RCC 7860 (cell line): ENCODE measurements at regions not wholly inside any gene's neighbourhood (a gene's known extent, or its start where the extent isn't known, plus 50 kb on each side); places are given as distances from the start of the nearest gene placed in this dataset.

Source experiments
- DNase-seq: peaks from one replicate; pipeline ENCODE4 v3.0.0-alpha.2; 2015; ENCODE audit warnings: low spot score
- FAIRE-seq: peaks from 2 replicates; lab custom pipeline; 2012; peaks lifted over from hg19 to GRCh38; lab: Jason Lieb, UNC

GRCh38 chr4:178339769-178340168, 897.5 kb upstream of the AGA start:
- DNase-seq (no peak), FAIRE-seq (no peak)

- FAIRE-seq (no peak), DNase-seq (no peak)
These were observed 898.2 kb upstream of the AGA start for GRCh38 chr4:178340468-178340867.

GRCh38 chr4:178344096-178344495, 901.9 kb upstream of the AGA start:
- FAIRE-seq, result no peak
- no peak for DNase-seq

- DNase-seq (no peak), FAIRE-seq (no peak)
These were observed 904.9 kb upstream of the AGA start for GRCh38 chr4:178347111-178347510.

GRCh38 chr4:178349601-178350000, 907.4 kb upstream of the AGA start:
- no peak for FAIRE-seq

GRCh38 chr4:178351185-178351584, 908.9 kb upstream of the AGA start:
- DNase-seq, result no peak
- no peak for FAIRE-seq

More at GRCh38 chr4:178349601-178350000, 907.4 kb upstream of the AGA start:
- no peak for DNase-seq

- FAIRE-seq, result no peak
- no peak for DNase-seq
These were observed 914.5 kb upstream of the AGA start for GRCh38 chr4:178356725-178357124.

- DNase-seq, result no peak
These were observed 943.2 kb upstream of the AGA start for GRCh38 chr4:178385481-178385880.

GRCh38 chr4:178387756-178388155, 945.5 kb upstream of the AGA start:
- no peak for FAIRE-seq
- no peak for DNase-seq

More at GRCh38 chr4:178385481-178385880, 943.2 kb upstream of the AGA start:
- FAIRE-seq, result no peak

GRCh38 chr4:178395798-178396197, 953.6 kb upstream of the AGA start:
- no peak for DNase-seq
- no peak for FAIRE-seq

GRCh38 chr4:178412455-178412854, 970.2 kb upstream of the AGA start:
- FAIRE-seq (no peak), DNase-seq (no peak)

GRCh38 chr4:178414042-178414441, 971.8 kb upstream of the AGA start:
- no peak for FAIRE-seq
- DNase-seq, result no peak

- FAIRE-seq (no peak), DNase-seq (no peak)
These were observed 972.7 kb upstream of the AGA start for GRCh38 chr4:178414881-178415446.

GRCh38 chr4:178415925-178416324, 973.7 kb upstream of the AGA start:
- no peak for DNase-seq
- no peak for FAIRE-seq

GRCh38 chr4:178423366-178423765, 981.1 kb upstream of the AGA start:
- no peak for FAIRE-seq
- DNase-seq, result no peak

- DNase-seq (no peak), FAIRE-seq (no peak)
These were observed 984.6 kb upstream of the AGA start for GRCh38 chr4:178426871-178427270.

GRCh38 chr4:178427663-178428062, 985.4 kb upstream of the AGA start:
- FAIRE-seq, result no peak
- DNase-seq, result no peak

GRCh38 chr4:178448372-178449035, 1006.3 kb upstream of the AGA start:
- DNase-seq, result no peak
- no peak for FAIRE-seq

GRCh38 chr4:178450614-178451013, 1008.4 kb upstream of the AGA start:
- no peak for DNase-seq

GRCh38 chr4:178453057-178453456, 1010.8 kb upstream of the AGA start:
- no peak for DNase-seq
- FAIRE-seq, result no peak

More at GRCh38 chr4:178450614-178451013, 1008.4 kb upstream of the AGA start:
- no peak for FAIRE-seq

GRCh38 chr4:178457286-178457685, 1015.0 kb upstream of the AGA start:
- FAIRE-seq (no peak), DNase-seq (no peak)

- no peak for DNase-seq
- FAIRE-seq, result no peak
These were observed 1020.5 kb upstream of the AGA start for GRCh38 chr4:178462710-178463109.

- no peak for DNase-seq
- FAIRE-seq, result no peak
These were observed 1021.5 kb upstream of the AGA start for GRCh38 chr4:178463747-178464146.
